ENCODE measurements at regions not wholly inside any gene's neighbourhood (a gene's known extent, or its start where the extent isn't known, plus 50 kb on each side); places are given as distances from the start of the nearest gene placed in this dataset.

DNA sequence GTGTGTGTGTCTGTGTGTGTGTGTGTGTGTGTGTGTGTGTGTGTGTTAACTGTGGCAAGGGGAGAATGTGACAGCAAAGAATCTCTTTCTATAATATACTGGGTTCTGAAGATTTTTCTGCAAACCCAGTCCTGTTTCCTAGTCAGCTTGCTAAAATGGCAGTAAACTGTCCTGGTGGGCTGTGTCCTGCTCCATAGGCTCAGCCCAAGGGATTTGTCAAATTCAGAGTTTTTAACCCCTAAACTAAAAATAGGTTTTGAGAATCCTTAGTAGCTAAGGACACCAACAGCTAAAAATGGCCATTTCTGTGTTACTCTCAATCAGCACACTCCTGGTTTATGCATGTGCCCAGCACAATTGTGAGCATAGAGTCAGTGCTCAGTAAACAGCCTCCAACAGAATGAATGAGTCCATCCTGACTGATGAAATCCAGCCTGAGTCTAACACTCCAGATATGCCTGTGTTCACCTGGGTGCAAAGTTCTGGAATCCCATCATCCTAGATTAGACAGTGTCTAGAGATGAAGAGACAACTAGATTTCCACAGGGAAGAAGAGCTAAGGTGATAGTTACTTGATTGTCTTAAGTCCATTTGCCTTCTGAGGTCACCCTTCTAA, 192.6 kb downstream of the TTC6 start:
- CTCF ChIA-PET = no interaction called here
- POLR2A ChIA-PET = no interaction called here

DNA sequence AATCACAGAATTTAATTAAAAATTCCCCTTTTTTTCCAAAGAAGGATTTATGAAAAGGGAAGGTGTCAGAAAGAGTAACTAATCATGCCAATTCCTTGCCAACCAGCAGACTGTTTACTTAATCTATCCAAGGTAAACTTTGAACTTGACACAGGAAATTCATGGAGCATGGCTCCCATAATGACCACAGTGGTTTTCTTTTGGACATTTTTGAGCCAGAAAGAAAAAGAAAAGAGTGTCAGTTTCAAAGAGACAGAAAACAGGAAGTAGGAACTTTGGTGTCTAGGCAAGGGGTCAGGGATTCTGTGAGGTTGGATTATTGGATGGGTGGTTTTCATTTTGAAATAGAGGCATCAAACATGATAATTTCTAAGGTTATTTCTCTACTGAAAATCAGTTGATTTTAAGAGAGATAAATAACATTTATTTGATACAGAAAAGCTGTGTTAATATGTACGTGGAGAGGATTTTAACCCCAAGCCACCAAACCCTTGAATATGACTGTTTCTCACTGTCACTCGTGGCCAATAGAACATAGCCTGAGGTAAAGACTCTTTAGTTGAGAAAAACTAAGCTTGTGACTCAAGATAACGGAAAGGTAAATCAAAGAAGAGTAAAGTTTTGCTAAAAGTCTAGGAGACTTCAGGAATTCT, 196.1 kb downstream of the TTC6 start:
- TF ChIP-seq, protein P1, sequence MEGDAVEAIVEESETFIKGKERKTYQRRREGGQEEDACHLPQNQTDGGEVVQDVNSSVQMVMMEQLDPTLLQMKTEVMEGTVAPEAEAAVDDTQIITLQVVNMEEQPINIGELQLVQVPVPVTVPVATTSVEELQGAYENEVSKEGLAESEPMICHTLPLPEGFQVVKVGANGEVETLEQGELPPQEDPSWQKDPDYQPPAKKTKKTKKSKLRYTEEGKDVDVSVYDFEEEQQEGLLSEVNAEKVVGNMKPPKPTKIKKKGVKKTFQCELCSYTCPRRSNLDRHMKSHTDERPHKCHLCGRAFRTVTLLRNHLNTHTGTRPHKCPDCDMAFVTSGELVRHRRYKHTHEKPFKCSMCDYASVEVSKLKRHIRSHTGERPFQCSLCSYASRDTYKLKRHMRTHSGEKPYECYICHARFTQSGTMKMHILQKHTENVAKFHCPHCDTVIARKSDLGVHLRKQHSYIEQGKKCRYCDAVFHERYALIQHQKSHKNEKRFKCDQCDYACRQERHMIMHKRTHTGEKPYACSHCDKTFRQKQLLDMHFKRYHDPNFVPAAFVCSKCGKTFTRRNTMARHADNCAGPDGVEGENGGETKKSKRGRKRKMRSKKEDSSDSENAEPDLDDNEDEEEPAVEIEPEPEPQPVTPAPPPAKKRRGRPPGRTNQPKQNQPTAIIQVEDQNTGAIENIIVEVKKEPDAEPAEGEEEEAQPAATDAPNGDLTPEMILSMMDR (IDR thresholded peaks at IDR 0.05; ENCODE audit: low read depth, low read length) = no peak
- H3K27ac ChIP-seq (ENCODE audit: low read depth, low read length) = no peak overlapping the region
- no peaks in the 10 kb centered on the region for H3K9me3 ChIP-seq (ENCODE audit: control insufficient read depth, insufficient read depth, low read length)
- no peaks in the 10 kb centered on the region for H3K27me3 ChIP-seq (ENCODE audit: control insufficient read depth, insufficient read depth, low read length)
- no peak overlapping the region for H3K4me3 ChIP-seq (ENCODE audit: low read depth, low read length)
- POLR2A ChIA-PET = no interaction called here
- DNase-seq (ENCODE audit: low read depth, low spot score) = no peak
- CTCF ChIA-PET = no interaction called here

More for the DNA sequence above, 192.6 kb downstream of the TTC6 start:
- TF ChIP-seq, protein P1 (IDR thresholded peaks at IDR 0.05; ENCODE audit: low read depth, low read length) = no peak
- no peak overlapping the region for H3K4me3 ChIP-seq (ENCODE audit: low read depth, low read length)
- H3K9me3 ChIP-seq (ENCODE audit: control insufficient read depth, insufficient read depth, low read length) = no peaks in the 10 kb centered on the region
- H3K27ac ChIP-seq (ENCODE audit: low read depth, low read length) = no peak overlapping the region
- DNase-seq (ENCODE audit: low read depth, low spot score) = no peak
- H3K27me3 ChIP-seq (ENCODE audit: control insufficient read depth, insufficient read depth, low read length) = no peaks in the 10 kb centered on the region

DNA sequence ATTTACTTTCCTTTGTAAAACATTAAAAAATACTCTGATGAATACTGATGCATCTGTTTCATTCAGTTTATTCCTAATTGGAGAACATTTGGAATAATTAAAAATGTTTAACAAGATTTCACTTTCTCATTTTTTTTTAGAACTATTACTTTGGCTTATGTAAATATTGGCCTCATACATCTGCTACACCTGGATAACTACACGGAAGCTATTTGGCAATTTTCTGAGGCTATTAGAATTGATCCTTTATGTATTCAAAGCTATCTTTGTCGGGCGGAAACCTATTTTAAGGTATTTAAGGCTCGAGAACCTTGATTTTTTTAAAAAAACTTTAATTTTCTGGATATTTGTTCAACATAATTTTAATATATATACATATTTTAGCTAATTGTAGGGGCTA, 196.7 kb downstream of the TTC6 start:
- POLR2A ChIA-PET = no interaction called here
- TF ChIP-seq, protein P1 (IDR thresholded peaks at IDR 0.05; ENCODE audit: low read depth, low read length) = no peak
- Histone ChIP-seq H3K27me3 (ENCODE audit: control insufficient read depth, insufficient read depth, low read length) (no peaks in the 10 kb centered on the region), H3K4me3 (ENCODE audit: low read depth, low read length) (no peak overlapping the region), H3K27ac (ENCODE audit: low read depth, low read length) (no peak overlapping the region), H3K9me3 (ENCODE audit: control insufficient read depth, insufficient read depth, low read length) (no peaks in the 10 kb centered on the region)
- no peak for DNase-seq (ENCODE audit: low read depth, low spot score)
- CTCF ChIA-PET = interaction anchor here (1.1 kb wide), 1 partner anchor 545 kb away, joined by 3 read pairs; no protein-coding TSS in a partner anchor

DNA sequence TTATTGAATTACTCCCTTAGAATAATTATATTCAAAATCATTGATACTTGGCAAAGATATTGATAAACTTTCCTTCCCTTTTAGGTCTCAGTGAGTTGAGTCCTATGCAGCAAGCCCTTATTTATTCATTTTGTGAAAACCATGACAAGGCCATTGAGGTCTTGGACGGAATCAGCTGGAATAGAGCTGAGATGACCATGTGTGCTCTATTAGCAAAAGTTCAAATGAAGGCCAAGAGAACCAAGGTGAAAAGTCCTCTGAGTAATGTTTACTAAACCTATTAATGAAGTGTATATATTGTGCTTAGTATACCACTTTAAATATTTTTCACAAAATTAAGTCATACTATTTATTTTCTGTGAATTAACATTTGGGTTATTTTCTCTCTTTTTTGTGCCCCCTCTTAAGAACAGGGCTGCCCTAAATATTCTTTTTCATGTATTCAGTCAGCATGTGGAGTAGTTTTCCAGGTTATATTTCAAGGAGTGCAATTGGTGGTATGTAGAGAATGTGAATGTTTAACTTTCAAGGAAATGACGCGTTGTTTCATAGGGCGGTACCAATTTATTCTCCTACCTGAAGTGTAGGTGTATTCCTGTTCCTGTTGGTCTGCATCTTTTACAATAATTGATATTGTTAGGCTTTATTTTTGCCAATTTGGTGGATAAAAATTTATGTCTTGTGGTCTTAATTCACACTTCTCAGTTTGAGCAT, 201.4 kb downstream of the TTC6 start:
- H3K27ac ChIP-seq (ENCODE audit: low read depth, low read length) = no peak overlapping the region
- ChIA-PET POLR2A (no interaction called here), CTCF (no interaction called here)
- H3K9me3 ChIP-seq (ENCODE audit: control insufficient read depth, insufficient read depth, low read length) = no peaks in the 10 kb centered on the region
- DNase-seq (ENCODE audit: low read depth, low spot score) = no peak
- H3K4me3 ChIP-seq (ENCODE audit: low read depth, low read length) = no peak overlapping the region
- no peaks in the 10 kb centered on the region for H3K27me3 ChIP-seq (ENCODE audit: control insufficient read depth, insufficient read depth, low read length)
- TF ChIP-seq, protein P1 (IDR thresholded peaks at IDR 0.05; ENCODE audit: low read depth, low read length) = no peak

DNA sequence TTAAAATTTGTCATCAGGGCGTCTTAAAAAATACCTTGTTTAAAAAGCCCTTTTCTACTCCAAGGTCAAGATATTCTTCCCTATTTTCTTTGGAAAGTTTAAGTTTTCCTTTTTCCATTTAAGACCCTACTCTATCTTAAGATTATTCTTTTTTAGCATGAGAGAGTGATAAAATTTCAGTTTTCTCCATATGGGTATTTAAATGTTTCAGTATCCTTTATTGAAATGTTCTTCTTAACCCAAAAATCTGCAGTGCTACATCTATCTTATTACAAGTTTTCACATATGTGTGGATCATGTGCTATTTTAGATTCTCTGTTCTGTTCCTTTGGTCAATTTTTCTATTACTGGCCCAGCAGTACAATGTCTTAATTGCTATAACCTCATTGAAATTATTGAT, 202.2 kb downstream of the TTC6 start:
- DNase-seq (ENCODE audit: low read depth, low spot score) = no peak
- Histone ChIP-seq H3K9me3 (ENCODE audit: control insufficient read depth, insufficient read depth, low read length) (no peaks in the 10 kb centered on the region), H3K27me3 (ENCODE audit: control insufficient read depth, insufficient read depth, low read length) (no peaks in the 10 kb centered on the region), H3K27ac (ENCODE audit: low read depth, low read length) (no peak overlapping the region), H3K4me3 (ENCODE audit: low read depth, low read length) (no peak overlapping the region)
- TF ChIP-seq, protein P1 (IDR thresholded peaks at IDR 0.05; ENCODE audit: low read depth, low read length) = no peak
- CTCF ChIA-PET = no interaction called here
- POLR2A ChIA-PET = no interaction called here

All from AG04450 (cell line).